K562 (cell line): ENCODE measurements at regions not wholly inside any gene's neighbourhood (a gene's known extent, or its start where the extent isn't known, plus 50 kb on each side); places are given as distances from the start of the nearest gene placed in this dataset.

Experiments
- ATAC-seq: fragments of 200-7000 bp; cut with Tn5 transposase; 3 replicates; pipeline ENCODE4 v1.9.1; 2020; ENCODE audit warnings: moderate library complexity
- BruUV-seq: library from RNA; stranded (reverse); fragments of 400-500 nt; replicated peaks from 2 replicates; lab custom pipeline; 2021; lab: Mats Ljungman, UMichigan
- CTCF ChIA-PET: fragments of 300-600 bp; formaldehyde crosslinking; extraction: SDS; loops from one replicate; lab custom pipeline; 2021; ENCODE audit warnings: low intra/inter-chr PET ratio; lab: Yijun Ruan, JAX
- POLR2A ChIA-PET: fragments of 300-600, 350-650 bp; sonication (Branson Sonifier 250); formaldehyde crosslinking; extraction: SDS; loops from one replicate; lab custom pipeline; 2021; ENCODE audit warnings: antibody characterized with exemption, inconsistent platforms; lab: Yijun Ruan, JAX
- DNase-seq, 4 experiments: peaks; one replicate each; pipeline versions ENCODE4 v3.0.0 to v3.0.0-alpha.2; 2011 to 2018; ENCODE audit warnings: low spot score in 3 of 4, mixed read lengths in 3 of 4; ENCODE audit errors: extremely low read depth in 1 of 4
- FAIRE-seq: peaks from 2 replicates; lab custom pipeline; 2011; peaks lifted over from hg19 to GRCh38; lab: Jason Lieb, UNC
- H2AFZ ChIP-seq: 2 replicates; pipeline ENCODE4 v1.6.0; 2011; ENCODE audit warnings: low read depth, low read length, control low read depth, inconsistent platforms
- H3K27ac ChIP-seq: fragments of 200-600 bp; 3 replicates; pipeline ENCODE4 v1.8.0; 2011; ENCODE audit warnings: low read depth, mild to moderate bottlenecking, control low read depth, inconsistent platforms, low read length, moderate library complexity, mixed read lengths; ENCODE audit errors: extremely low read depth
- H3K27me3 ChIP-seq, 2 experiments: fragments of 300-600 bp in 1 of 2; 2 replicates in 1 of 2; 3 replicates in 1 of 2; pipeline versions ENCODE4 v1.6.0 to v1.8.0; 2011; ENCODE audit warnings: inconsistent platforms in 2 of 2, low read length in 2 of 2, mild to moderate bottlenecking in 1 of 2, mixed read lengths in 1 of 2, moderate library complexity in 1 of 2; ENCODE audit not compliant: control insufficient read depth in 2 of 2, insufficient read depth in 2 of 2
- H3K36me3 ChIP-seq: fragments of 300-600 bp; 3 replicates; pipeline ENCODE4 v1.8.0; 2011; ENCODE audit warnings: mild to moderate bottlenecking, low read length, inconsistent platforms; ENCODE audit not compliant: control insufficient read depth, insufficient read depth
- H3K4me1 ChIP-seq, 2 experiments: fragments of 200-600 bp in 1 of 2; replicated peaks in 1 of 2; 2 replicates in 1 of 2; 3 replicates in 1 of 2; pipeline versions ENCODE4 v1.5.1 to v1.8.0; 2011; ENCODE audit warnings: inconsistent platforms in 2 of 2, low read length in 2 of 2, mild to moderate bottlenecking in 1 of 2, mixed read lengths in 1 of 2, moderate library complexity in 1 of 2; ENCODE audit not compliant: control insufficient read depth in 2 of 2, insufficient read depth in 2 of 2
- H3K4me2 ChIP-seq: 2 replicates; pipeline ENCODE4 v1.6.1; 2011; ENCODE audit warnings: low read length, control low read depth, inconsistent platforms, mixed read lengths; ENCODE audit not compliant: insufficient read depth
- H3K4me3 ChIP-seq: fragments of 200-600 bp; sonication (generic), shearing (Covaris generic); 2 replicates; pipeline ENCODE4 v1.5.1; 2016; ENCODE audit warnings: control low read depth, inconsistent platforms
- H3K79me2 ChIP-seq: fragments of 200-600 bp; 3 replicates; pipeline ENCODE4 v1.8.0; 2011; ENCODE audit warnings: low read length, inconsistent platforms; ENCODE audit not compliant: control insufficient read depth, insufficient read depth
- H3K9ac ChIP-seq, 2 experiments: 2 replicates each; pipeline versions ENCODE4 v1.6.0 to v1.6.1; 2011; ENCODE audit warnings: low read depth in 2 of 2, low read length in 2 of 2, control low read depth in 1 of 2, inconsistent platforms in 1 of 2, mild to moderate bottlenecking in 1 of 2, mixed read lengths in 1 of 2; ENCODE audit not compliant: insufficient read depth in 1 of 2
- H3K9me1 ChIP-seq: one replicate; pipeline ENCODE4 v1.6.0; 2011; ENCODE audit warnings: inconsistent platforms, mild to moderate bottlenecking, low read length, moderate library complexity; ENCODE audit not compliant: control insufficient read depth, insufficient read depth
- H3K9me3 ChIP-seq: replicated peaks from 2 replicates; pipeline ENCODE4 v1.5.1; 2011; ENCODE audit warnings: low read depth, low read length, inconsistent platforms; ENCODE audit not compliant: control insufficient read depth, insufficient read depth
- H4K20me1 ChIP-seq: replicated peaks from 2 replicates; pipeline ENCODE4 v1.6.1; 2011; ENCODE audit warnings: low read length, inconsistent platforms, mixed read lengths; ENCODE audit not compliant: control insufficient read depth, insufficient read depth
- ARHGAP35 ChIP-seq: fragments of 450-650 bp; IDR thresholded peaks from 2 replicates; pipeline ENCODE4 v1.6.1; 2018; ENCODE audit not compliant: partially characterized antibody
- ATF2 ChIP-seq: sonication (generic); formaldehyde crosslinking; IDR thresholded peaks from 2 replicates; pipeline ENCODE4 v1.8.1; 2022; ENCODE audit warnings: missing genetic modification reagents
- ATF3 ChIP-seq, 2 experiments: fragments of 450-650 bp in 1 of 2; sonication (generic) in 1 of 2; formaldehyde crosslinking in 1 of 2; IDR thresholded peaks in 1 of 2; conservative IDR thresholded peaks in 1 of 2; 2 replicates each; pipeline versions ENCODE4 v1.6.1 to v1.8.1; 2016 to 2023; ENCODE audit warnings: mild to moderate bottlenecking in 2 of 2, moderate library complexity in 2 of 2, inconsistent platforms in 1 of 2, missing genetic modification reagents in 1 of 2
- HDAC6 ChIP-seq: IDR thresholded peaks from 2 replicates; pipeline ENCODE4 v1.6.1; 2012; ENCODE audit warnings: low read depth, mild to moderate bottlenecking, control low read depth, inconsistent platforms, low read length, moderate library complexity
- HMGN3 ChIP-seq: IDR thresholded peaks from 2 replicates; pipeline ENCODE4 v1.6.1; 2011; ENCODE audit warnings: borderline replicate concordance, low read depth, mild to moderate bottlenecking, mixed read lengths, low read length; ENCODE audit not compliant: insufficient read length; ENCODE audit errors: extremely low read depth
- SAFB2 ChIP-seq: fragments of 200-400 bp; formaldehyde crosslinking; IDR thresholded peaks from 2 replicates; pipeline ENCODE4 v1.6.1; 2018; ENCODE audit warnings: borderline replicate concordance, low read length, low read depth, moderate library complexity; ENCODE audit not compliant: severe bottlenecking
- SIN3A ChIP-seq, 2 experiments: fragments of 150-350 bp in 1 of 2; IDR thresholded peaks; 2 replicates each; pipeline ENCODE4 v1.6.1; 2011 to 2016; ENCODE audit warnings: borderline replicate concordance in 2 of 2, low read depth in 2 of 2, low read length in 2 of 2, mild to moderate bottlenecking in 2 of 2, moderate library complexity in 2 of 2; ENCODE audit not compliant: control insufficient read depth in 1 of 2
- TBL1XR1 ChIP-seq, 2 experiments: IDR thresholded peaks; 2 replicates each; pipeline ENCODE4 v1.6.1; 2012; ENCODE audit warnings: improper control_type of control experiment in 2 of 2, low read length in 2 of 2, mild to moderate bottlenecking in 1 of 2
- ZBTB7A ChIP-seq: IDR thresholded peaks from 2 replicates; pipeline ENCODE4 v1.6.1; 2011; ENCODE audit warnings: low read depth, mild to moderate bottlenecking, low read length, moderate library complexity, borderline replicate concordance; ENCODE audit not compliant: control insufficient read depth
- ZNF124 ChIP-seq: sonication (generic); formaldehyde crosslinking; IDR thresholded peaks from 2 replicates; pipeline ENCODE4 v1.8.1; 2022; ENCODE audit warnings: missing genetic modification reagents
- ZNF146 ChIP-seq: IDR thresholded peaks from one replicate; pipeline ENCODE4 v1.6.1; 2018; ENCODE audit warnings: missing compliant biosample characterization; ENCODE audit not compliant: unreplicated experiment
- ZNF512 ChIP-seq: IDR thresholded peaks from 2 replicates; pipeline ENCODE4 v1.6.1; 2016; ENCODE audit warnings: missing genetic modification characterization, missing compliant biosample characterization
- WGBS: fragments of 100-300 bp; shearing (Covaris generic); methylation state at CpG from one replicate; pipeline ENCODE4 v1.1.6; 2016; ENCODE audit warnings: low coverage, mixed read lengths; ENCODE audit not compliant: insufficient coverage; ENCODE audit errors: missing lambda C conversion rate; 5-methylcytosine and 5-hydroxymethylcytosine counted together
- in situ Hi-C: fragments of 300-500 bp; cut with MboI; formaldehyde crosslinking; loops from 4 replicates; pipeline ENCODE4 v1.15.0; 2018; ENCODE audit warnings: inconsistent platforms, mixed read lengths
- intact Hi-C: fragments of 100-400 bp; cut with micrococcal nuclease; formaldehyde crosslinking; loops from 2 replicates; pipeline ENCODE4 v1.14.2; 2022
- TF ChIP-seq, protein P1 (sequence below): IDR thresholded peaks from 2 replicates; pipeline ENCODE4 v1.6.1; 2012; ENCODE audit warnings: low read depth, low read length, improper control_type of control experiment, borderline replicate concordance
- TF ChIP-seq, protein P2 (sequence below): fragments of 250-450 bp; sonication (Bioruptor Pico); IDR thresholded peaks from 2 replicates; pipeline ENCODE4 v1.8.0; 2022; ENCODE audit warnings: moderate library complexity, mild to moderate bottlenecking, inconsistent platforms

DNA sequence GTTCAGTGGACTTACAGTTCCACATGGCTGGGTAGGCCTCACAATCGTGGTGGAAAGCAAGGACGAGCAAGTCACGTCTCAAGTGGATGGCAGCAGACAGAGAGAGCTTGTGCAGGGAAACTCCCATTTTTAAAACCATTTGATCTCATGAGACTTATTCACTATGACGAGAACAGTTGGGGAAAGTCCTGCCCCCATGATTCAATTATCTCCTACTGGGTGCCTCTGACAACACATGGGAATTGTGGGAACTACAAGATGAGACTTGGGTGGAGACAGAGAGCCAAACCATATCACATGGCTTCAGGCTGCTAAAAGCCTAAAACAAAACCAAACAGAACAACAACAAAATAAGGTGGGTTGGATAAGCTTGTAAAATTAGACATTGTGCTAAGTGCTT is 194.4 kb upstream of the CPEB2 start:
- CTCF ChIA-PET = no interaction called here
- no peaks in the 10 kb centered on the region for H3K9me3 ChIP-seq
- H3K4me1 ChIP-seq = no peaks in the 10 kb centered on the region
- no peak overlapping the region for H2AFZ ChIP-seq
- no peaks in the 10 kb centered on the region for H3K9me1 ChIP-seq
- no peak for ATAC-seq
- POLR2A ChIA-PET = no interaction called here
- H3K36me3 ChIP-seq = no peaks in the 10 kb centered on the region
- H4K20me1 ChIP-seq = no peaks in the 10 kb centered on the region
- WGBS = 0% methylated on average over 4 of the region's 4 CpGs
- in situ Hi-C loops = no loop called here
- no peak for FAIRE-seq
- H3K27ac ChIP-seq = no peak overlapping the region
- intact Hi-C loops = no loop called here
- H3K4me3 ChIP-seq = no peak overlapping the region
- H3K4me2 ChIP-seq = no peak overlapping the region
- H3K9ac ChIP-seq = no peak overlapping the region
- no peak for DNase-seq
- BruUV-seq = no TSS peak
- H3K27me3 ChIP-seq = no peaks in the 10 kb centered on the region
- no peaks in the 10 kb centered on the region for H3K79me2 ChIP-seq
- TF ChIP-seq ZNF512 (tag) (no peak), SAFB2 (no peak), ZNF124 (CRISPR knock-in tag) (no peak), ARHGAP35 (no peak), ZBTB7A (no peak), ZNF146 (CRISPR knock-in tag) (no peak), SIN3A (IDR thresholded peaks at IDR 0.05; ENCODE audit: borderline replicate concordance in 2 of 2, control insufficient read depth in 1 of 2, low read depth in 2 of 2, low read length in 2 of 2) (no peak), HMGN3 (no peak), HDAC6 (no peak), ATF3 (IDR thresholded peaks at IDR 0.05) (no peak), ATF3 (CRISPR knock-in tag; conservative IDR thresholded peaks at IDR 0.05) (no peak), TBL1XR1 (IDR thresholded peaks at IDR 0.05; ENCODE audit: low read length in 2 of 2) (no peak), ATF2 (no peak)
- TF ChIP-seq, protein P1, sequence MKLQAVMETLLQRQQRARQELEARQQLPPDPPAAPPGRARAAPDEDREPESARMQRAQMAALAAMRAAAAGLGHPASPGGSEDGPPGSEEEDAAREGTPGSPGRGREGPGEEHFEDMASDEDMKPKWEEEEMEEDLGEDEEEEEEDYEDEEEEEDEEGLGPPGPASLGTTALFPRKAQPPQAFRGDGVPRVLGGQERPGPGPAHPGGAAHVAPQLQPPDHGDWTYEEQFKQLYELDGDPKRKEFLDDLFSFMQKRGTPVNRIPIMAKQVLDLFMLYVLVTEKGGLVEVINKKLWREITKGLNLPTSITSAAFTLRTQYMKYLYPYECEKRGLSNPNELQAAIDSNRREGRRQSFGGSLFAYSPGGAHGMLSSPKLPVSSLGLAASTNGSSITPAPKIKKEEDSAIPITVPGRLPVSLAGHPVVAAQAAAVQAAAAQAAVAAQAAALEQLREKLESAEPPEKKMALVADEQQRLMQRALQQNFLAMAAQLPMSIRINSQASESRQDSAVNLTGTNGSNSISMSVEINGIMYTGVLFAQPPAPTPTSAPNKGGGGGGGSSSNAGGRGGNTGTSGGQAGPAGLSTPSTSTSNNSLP = no peak
- TF ChIP-seq, protein P2, sequence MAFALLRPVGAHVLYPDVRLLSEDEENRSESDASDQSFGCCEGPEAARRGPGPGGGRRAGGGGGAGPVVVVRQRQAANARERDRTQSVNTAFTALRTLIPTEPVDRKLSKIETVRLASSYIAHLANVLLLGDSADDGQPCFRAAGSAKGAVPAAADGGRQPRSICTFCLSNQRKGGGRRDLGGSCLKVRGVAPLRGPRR (CRISPR knock-in tag) = no peak
